HG03432 (cell line): ENCODE measurements at regions not wholly inside any gene's neighbourhood (a gene's known extent, or its start where the extent isn't known, plus 50 kb on each side); places are given as distances from the start of the nearest gene placed in this dataset.

Experiments used
- ATAC-seq: cut with Tn5 transposase; IDR thresholded peaks from one replicate; pipeline ENCODE4 v1.9.1; 2021; ENCODE audit warnings: mild to moderate bottlenecking, moderate library complexity; ENCODE audit not compliant: unreplicated experiment

DNA sequence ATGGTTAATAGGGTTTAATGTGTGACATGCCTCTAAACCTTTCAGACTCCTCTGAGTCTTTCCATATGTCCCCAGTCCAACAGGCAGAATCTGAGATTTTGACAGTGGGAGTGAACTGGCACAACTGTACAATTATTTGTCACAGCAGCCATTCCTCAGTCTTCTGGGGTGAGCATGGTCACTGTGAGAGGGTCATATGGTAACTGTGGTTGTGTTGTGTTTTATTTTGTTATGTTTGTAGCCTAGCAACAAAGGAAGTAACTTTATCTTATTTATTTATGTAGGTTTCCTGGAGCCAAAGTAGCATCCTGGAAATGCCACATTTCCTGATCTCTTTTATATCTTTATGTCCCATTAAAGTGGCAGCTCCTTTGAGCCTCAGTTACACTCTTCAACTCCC is 1067.9 kb downstream of the TTLL7 start:
- ATAC-seq = no peak

DNA sequence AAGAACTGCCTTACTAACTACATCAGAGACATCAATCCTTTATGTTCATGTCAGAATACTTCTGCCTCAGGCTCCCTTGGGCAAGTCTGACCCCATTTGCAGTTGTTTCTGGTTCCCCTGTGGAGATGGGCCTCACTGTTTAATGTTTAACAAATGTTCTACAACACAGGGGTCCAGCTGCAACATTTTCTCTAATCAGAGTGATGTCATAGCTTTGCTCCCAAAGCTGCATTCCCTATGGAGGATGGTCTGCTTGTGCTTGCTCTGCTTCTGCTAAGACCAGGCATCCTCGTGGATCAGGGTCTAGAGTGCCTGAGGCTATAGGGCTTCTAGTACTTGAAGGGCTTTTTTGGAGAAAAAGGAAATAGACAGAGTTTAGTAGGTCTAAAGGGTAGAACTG is 1071.2 kb downstream of the TTLL7 start:
- no peak for ATAC-seq

DNA sequence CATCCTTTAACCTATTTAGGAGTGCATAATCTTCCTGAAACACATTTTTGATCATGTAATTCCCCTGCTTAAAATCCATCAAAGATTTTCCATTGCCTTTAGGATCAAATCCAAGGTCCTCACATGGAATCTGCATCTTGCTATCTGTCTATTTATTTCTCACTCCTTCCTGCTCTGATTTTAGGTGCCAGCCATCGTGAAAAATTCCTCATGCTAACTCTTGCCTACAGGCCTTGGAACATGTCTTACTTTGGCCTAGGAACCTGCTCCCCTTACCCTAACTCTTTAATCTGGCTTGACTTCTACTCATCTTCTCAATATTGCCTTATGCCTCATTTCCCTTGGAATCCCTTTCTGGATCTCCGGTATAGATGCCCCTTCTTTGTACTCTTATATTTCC is 1074.3 kb downstream of the TTLL7 start:
- ATAC-seq = no peak

DNA sequence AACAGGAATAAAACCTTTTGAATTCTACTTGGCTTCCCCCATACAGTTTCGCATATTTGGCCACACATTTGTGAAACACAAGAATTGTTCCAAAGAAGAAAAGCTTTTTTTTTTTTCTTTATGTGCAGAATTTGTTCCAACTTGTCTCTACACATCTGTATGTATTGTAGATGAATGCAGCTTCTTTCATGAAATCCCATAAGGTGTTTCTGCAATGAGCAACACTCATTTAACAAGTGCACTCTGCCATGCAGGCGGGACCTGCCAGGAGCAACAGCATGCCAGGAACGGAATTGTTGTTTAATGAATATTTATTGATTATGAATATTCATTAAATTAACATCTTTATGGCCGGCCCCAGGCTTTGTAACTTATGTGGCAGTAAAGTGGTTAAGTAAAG is 1075.0 kb downstream of the TTLL7 start:
- no peak for ATAC-seq

DNA sequence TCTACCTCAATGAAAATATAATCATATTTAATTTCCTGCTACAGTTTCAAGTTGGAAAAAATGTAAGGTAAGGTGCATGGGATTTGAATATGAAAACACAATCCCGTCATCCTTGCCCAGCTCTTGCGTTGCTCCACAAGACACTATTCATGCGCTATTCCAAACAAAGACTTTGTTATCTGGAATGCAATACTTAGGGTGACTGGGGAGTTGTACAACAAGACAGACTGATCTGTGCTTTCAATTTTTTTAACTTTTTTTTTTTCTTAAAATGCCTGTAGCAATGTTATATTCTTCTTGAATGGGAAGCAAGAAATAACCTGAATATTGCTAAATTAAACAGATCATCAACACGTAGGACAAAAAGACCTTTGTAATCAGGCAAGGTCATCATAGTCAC is 1077.2 kb downstream of the TTLL7 start:
- no peak for ATAC-seq

DNA sequence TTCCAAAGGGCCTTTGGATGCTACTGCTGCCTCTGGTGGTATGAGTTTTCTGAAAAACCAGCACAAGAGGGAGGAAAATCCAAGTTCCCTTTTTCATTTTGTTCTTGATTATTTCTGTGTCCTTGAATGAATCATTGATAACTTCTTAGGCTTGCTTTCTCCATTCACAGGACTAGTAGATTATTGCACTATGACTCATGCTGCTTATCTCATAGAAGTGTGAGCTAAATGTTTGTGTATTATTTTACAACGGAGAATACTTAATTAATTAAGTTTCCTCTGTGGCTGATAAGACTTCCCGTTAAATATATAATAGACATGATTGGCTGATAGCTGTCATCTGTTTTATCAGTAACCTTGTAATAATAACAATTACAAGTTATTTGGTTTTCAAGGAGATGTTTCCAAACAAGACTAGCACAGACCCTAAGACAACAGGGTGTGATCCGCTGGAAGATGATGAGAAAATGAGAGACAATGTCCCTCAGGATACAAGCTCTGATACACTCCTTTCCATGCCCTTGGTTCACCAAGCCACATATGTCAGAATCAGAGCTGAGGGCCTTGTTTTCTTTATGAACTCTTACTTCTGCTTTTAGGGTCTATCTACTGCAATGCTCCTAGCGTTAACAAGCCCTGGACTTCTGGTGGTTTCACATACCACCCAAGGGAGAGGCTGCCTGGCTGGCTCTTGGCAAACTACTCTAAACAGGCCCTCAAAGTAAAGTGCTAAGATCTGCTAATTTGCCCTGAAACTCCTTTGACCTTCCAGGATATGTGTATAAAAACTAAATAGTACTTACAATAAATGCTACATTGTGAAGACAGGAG is 1078.3 kb downstream of the TTLL7 start:
- no peak for ATAC-seq

DNA sequence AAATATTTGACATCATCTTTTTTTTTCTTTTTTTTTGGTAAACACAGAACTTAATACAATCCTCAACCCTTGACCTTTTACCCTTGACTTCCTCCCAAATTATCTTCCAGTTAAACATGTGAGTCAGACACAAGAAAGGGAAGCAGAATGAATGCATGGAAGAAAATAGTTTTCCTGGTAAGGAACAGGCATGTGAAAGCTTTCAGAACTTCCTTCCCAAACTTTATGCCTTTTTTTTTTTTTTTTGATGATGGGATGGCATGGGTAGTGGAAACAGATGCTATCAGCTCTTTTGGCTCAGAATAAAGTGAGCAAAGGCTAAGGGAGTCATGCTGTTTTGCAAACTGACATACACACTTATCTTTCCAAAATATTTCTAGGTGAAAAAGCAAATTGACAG is 1079.1 kb downstream of the TTLL7 start:
- ATAC-seq = no peak

DNA sequence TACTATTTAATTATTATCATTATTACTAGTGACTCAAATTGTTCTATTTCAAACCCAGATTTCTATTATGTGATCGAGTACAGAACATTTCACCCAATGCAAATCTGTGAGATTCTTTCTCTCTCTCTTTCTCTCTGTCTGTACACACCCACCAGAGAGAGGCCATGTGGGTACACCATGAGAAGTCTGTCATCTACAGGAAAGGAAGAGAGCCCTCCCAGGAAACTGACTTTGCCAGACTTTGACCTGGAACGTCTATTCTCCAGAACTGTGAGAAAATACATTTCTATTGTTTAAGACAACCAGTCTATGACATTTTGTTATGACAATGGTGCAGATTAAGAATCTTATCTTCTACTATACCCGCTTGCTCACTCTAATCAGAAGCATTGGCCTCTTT is 1091.6 kb downstream of the TTLL7 start:
- no peak for ATAC-seq

DNA sequence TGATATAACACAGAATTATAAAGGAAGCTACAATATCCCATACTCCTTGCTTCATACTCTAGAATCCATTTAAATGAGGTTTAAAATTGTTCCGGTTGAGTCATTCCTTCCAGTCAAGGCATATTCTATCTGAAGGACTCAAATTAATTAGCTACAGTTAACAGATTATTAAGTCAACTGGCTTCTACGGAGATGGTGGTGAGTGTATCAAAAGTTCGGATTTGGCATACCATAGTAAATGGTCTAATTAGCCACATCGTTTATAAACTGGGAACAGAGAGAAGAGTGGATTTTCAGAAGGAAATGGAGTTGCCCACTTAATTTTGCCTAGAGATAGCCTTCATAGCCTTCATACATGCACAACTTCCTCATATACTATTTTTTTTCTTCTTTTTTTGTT is 1095.3 kb downstream of the TTLL7 start:
- no peak for ATAC-seq

DNA sequence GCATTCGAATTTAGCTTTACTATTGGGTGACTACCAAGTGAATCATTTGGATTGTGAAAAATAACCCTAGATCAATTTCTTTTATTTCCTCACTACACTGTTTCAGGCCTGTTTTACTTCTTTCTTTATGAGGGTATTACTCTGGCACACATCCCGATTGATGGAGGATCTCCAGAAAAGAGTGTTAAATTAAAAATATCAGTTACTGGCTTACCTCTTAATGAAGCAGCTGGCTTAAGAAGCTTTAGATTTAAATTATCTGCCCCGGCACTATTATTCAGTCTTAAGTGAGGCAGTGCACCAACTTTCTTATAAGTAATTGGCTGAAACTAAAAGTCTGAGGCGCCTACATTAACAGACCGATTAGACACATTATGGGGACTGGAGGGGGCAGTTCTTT is 1097.4 kb downstream of the TTLL7 start:
- no peak for ATAC-seq

DNA sequence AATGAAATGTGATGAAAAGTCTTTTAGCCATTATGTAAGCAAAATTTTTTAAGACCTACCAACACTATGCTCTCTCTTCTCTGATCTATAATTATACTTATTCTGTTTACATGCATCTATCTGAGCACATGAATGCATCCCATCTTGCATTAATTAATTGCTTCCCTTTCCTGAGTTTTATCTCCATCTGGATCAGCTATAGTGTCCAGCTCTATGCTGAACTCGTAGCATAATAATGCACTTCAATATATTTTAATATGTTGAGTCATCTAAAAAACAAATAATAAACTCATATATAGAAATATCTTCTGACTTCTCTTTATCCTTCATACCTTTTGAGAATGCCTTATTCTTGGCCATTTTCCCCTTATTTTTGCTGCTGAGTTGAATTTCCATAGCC is 1097.8 kb downstream of the TTLL7 start:
- no peak for ATAC-seq

DNA sequence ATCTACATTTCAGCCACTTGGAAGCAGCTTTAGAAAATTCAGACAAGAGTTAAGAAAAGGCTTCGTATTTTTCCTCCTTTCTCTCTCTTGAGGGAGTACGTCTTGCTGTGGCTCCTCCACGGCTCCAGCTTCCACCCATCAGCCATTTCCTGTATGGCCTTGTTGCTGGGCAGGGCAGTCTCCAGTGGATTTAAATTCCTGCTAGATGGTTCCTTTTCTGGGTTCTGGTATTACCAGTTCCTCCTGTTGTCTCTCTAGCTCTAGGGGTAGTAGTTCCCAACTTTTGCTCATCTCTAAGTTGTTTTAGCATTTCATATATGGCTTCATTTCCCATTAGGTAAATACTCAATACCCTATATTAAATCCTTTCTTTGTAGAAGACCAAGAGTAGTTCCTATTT is 1098.3 kb downstream of the ADGRL2 start:
- no peak for ATAC-seq

DNA sequence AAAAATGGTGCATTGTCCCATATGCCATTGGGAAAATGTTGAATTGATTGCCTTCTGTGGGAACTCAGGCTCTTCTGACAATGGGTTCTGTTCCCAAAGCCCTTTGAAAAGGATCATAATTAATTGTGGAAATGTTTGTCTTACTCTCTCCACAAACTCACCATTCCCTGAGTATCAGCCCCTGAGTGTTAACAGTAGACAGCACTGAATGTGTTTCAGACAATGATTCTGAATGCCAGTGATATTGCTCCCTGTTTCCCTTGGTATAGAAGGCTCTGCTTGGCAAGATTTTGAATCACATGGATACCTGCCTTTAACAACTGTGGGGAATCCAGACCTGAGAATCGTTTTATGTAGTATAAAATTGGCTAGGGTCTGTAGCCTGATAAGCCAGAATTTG is 1096.8 kb downstream of the ADGRL2 start:
- ATAC-seq = no peak

DNA sequence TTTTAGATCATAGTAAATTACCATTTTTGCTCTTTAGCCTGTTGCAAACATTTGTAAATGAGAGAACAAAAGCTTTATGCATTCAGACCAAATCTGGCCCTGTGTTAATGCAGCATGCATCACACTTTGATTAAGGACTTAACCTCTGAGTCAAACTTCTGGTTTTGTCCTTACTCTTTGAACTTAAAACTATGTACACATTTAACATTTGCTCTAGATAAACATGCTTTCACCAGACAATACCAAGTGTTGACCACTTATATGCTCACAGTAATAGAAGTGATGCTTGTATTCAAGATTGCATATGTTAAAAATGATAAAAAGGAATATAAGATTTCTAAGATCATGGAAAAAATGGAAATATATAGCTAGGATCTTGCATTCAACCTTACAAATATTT is 1095.3 kb downstream of the ADGRL2 start:
- ATAC-seq = no peak

DNA sequence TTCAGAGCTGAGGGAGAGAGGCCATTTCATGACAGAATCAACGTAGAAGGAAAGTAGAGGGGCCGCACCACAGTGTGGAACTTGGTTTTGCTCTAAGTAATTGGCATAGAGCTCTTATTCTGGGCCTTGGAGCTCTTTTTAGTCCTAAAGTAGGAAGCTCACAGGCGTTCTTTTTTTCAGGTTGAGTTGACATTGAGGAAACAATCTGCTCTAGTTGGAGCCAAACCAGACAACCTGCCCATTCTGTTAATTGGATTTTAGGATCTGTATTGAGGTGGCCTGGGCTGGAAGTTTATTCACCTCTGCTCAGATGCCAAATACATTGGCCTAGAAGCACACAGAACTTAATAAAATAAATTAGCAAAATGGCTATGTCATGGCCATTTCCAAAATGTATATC is 1093.9 kb downstream of the ADGRL2 start:
- ATAC-seq = no peak

DNA sequence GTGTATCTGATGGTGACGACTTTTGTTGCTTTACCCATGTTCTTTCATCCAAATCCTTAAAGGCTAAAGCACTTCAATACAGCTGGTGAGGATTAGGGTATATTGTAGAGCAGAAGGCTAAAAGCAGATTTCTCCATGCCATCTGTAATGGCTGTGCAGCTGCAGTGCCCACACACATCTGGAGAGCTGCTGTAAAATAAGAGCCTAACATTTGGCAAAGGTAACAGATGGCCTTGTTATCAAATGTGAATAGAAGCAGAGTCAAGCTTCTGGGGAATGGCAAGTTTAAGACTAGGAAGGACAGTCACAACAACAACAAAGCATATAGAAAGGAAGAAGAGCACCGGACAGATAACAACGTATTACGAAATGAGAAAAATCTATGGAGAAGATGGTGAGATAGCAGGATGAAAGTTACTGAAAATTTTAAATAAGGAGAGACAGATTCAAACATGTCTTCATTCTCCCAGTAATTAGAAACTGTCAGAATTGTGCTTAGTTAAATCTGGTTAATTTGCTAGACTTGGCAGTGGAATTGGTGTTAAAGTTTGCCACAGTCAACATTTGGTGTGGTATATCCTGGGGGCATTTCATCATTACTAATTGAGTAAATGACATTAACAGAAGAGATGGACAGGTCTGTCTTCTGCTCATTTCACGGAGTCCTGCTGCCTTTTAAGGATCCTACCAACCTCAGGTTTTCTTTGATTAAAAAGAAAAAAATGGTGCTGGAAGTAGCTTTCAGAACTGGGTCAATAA is 1093.2 kb downstream of the ADGRL2 start:
- ATAC-seq = no peak

DNA sequence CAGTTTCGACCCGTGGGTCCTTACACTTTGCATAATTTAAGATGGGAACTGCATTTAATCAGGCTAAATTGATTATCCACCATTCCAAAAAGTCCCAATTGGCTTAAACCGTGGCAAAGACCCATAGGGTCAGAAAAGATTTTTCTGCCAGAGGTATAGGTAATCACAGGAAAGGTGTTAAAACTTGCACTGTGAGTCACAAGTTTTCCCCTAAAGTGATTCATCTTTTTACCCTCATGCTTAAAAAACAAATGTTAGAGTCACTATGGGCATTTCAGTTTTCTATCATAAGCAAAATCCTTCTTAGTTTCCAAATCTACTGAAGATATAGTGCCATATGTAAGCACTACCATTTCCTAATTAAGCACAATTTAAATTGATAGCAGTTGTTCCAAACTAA is 1079.8 kb downstream of the ADGRL2 start:
- ATAC-seq = no peak

DNA sequence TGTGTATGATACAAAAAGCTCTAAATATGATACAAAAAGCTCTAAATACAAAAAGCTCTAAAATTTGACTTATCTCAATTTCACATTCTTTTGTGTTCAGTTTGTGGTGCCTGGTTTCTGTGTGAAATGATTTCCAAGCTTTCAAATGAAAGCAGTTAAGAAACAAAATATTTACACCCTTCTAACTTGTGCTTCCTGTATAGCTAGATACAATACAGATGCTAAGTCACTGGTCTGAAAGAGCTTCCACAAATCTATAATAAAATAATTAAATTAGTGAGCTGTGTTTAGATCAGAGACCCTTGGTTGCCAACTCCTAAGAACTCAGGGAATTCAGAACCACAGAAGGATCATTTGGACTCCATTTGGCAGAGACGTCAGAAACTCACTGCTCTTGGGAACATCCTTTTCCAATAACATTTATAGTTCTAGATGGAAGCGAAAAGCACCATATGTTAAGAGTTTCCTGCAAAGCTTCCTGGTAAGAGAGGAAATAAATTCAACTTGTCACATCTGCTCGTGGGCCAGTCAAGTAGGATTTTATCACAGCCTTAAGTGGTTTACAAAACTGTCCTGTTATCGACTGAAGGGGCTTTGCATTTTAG is 1079.1 kb downstream of the ADGRL2 start:
- ATAC-seq = no peak

DNA sequence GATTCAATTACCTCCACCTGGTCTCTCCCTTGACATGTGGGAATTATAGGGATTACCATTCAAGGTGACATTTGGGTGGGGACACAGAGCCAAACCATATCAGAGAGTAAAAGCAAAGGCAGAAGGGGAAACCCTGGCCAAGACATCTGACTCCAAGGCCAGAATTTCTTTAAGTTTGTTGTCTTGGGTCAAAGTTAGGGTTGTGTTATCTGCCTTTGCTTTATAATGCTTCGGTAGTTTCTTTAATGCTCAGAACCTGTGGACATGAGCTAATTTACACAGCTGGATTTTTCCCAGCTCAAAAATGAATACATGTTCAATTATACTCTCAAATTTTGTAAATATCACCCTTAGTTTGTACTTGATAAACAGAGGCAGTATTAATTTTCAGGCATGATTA is 1074.4 kb downstream of the ADGRL2 start:
- no peak for ATAC-seq

DNA sequence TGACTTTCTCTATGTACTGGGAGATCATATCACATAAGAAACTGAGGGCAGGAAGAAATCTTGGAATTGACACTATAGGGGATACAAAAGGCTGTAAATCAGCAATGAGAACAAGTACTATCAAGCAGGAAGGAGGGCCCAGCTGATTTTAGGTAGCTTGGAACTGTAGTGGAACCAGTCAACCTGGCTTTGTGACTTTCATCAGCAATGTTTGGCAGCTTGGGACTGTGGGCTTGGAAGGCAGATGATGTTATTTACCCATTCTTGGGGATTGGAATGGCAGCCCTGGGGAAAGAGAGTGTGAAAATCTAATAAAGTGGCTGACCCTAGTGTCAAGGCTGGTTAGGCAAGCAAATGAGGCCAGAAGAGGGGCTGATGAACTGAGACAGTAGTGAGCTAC is 1073.3 kb downstream of the ADGRL2 start:
- no peak for ATAC-seq

DNA sequence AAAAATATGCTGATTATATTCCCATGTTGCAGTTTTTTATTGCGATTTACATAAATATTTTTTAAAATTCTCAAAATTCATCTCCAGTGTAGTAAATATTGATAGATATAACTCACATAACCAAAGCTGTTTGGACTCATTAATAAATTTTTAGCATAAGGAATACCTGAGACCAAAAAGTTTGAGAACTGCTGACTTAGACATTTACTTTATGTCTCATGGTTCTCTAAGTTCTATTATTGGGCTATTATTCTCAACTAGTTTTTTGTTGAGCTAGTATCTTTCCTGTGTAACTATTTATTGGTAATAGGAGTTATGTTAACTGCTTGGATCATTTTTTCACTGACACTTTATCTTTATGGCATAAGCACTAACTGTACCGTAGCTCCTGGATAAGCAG is 1069.6 kb downstream of the ADGRL2 start:
- no peak for ATAC-seq

DNA sequence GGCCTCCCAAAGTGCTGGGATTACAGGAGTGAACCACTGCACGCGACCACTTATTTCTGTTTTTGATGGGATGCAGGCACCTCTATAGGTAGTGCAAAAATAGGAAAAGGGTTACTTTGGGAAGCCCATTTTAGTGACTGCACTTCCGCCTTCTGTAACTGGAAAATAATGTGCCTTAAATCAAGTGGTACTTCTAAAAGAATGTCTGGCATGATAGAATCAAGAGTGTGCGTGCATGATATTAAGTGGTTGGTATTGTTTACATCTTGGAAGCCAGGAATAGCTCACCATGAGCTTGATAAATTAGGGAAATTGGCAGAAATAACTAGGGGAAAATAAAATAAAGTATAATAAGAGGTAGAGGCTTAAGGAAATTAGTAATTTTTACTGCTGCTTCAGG is 1067.0 kb downstream of the ADGRL2 start:
- no peak for ATAC-seq
